Mesendoderm (in vitro differentiated cells): ENCODE measurements at regions not wholly inside any gene's neighbourhood (a gene's known extent, or its start where the extent isn't known, plus 50 kb on each side); places are given as distances from the start of the nearest gene placed in this dataset.
A peak's percentile ranks its signal among the peaks of the same experiment; 100 is the strongest.

Source experiments
- DNase-seq: peaks from one replicate; pipeline ENCODE4 v3.0.0; 2013
- H2AK5ac ChIP-seq: 2 replicates; pipeline ENCODE4 v1.6.1; 2013; ENCODE audit warnings: low read length, inconsistent platforms
- H2BK120ac ChIP-seq: 2 replicates; pipeline ENCODE4 v1.6.1; 2013; ENCODE audit warnings: low read depth, mild to moderate bottlenecking, low read length, moderate library complexity, mixed read lengths
- H2BK15ac ChIP-seq: replicated peaks from 2 replicates; pipeline ENCODE4 v1.6.1; 2013; ENCODE audit warnings: low read depth, mild to moderate bottlenecking, moderate library complexity
- H2BK5ac ChIP-seq: 2 replicates; pipeline ENCODE4 v1.6.1; 2013; ENCODE audit warnings: low read length, inconsistent platforms
- H3K18ac ChIP-seq: 2 replicates; pipeline ENCODE4 v1.6.1; 2013; ENCODE audit warnings: mild to moderate bottlenecking, low read length, mixed read lengths
- H3K23ac ChIP-seq: one replicate; pipeline ENCODE4 v1.6.1; 2013; ENCODE audit warnings: low read length
- H3K27ac ChIP-seq: 2 replicates; pipeline ENCODE4 v1.5.1; 2013; ENCODE audit warnings: low read depth, mild to moderate bottlenecking, inconsistent platforms, low read length, moderate library complexity
- H3K27me3 ChIP-seq: 2 replicates; pipeline ENCODE4 v1.6.1; 2013; ENCODE audit warnings: low read length, control low read depth, mild to moderate bottlenecking, inconsistent platforms; ENCODE audit not compliant: insufficient read depth, poor library complexity
- H3K36me3 ChIP-seq: 2 replicates; pipeline ENCODE4 v1.6.1; 2013; ENCODE audit warnings: low read length, inconsistent platforms; ENCODE audit not compliant: control insufficient read depth, insufficient read depth
- H3K4ac ChIP-seq: one replicate; pipeline ENCODE4 v1.6.1; 2013; ENCODE audit warnings: low read depth, mild to moderate bottlenecking, low read length, moderate library complexity
- H3K4me1 ChIP-seq: 2 replicates; pipeline ENCODE4 v1.6.1; 2013; ENCODE audit warnings: low read depth, low read length, inconsistent platforms; ENCODE audit not compliant: control insufficient read depth
- H3K4me2 ChIP-seq: 2 replicates; pipeline ENCODE4 v1.6.1; 2013; ENCODE audit warnings: low read length
- H3K4me3 ChIP-seq: 2 replicates; pipeline ENCODE4 v1.5.1; 2013; ENCODE audit warnings: mild to moderate bottlenecking, low read length
- H3K56ac ChIP-seq: one replicate; pipeline ENCODE4 v1.6.1; 2013; ENCODE audit warnings: low read length
- H3K79me1 ChIP-seq: 2 replicates; pipeline ENCODE4 v1.6.1; 2013; ENCODE audit warnings: low read length, inconsistent platforms
- H3K79me2 ChIP-seq: 2 replicates; pipeline ENCODE4 v1.6.1; 2013; ENCODE audit warnings: mild to moderate bottlenecking, low read length; ENCODE audit not compliant: control insufficient read depth, insufficient read depth
- H3K9ac ChIP-seq: 2 replicates; pipeline ENCODE4 v1.6.1; 2013; ENCODE audit warnings: low read length, inconsistent platforms
- H4K5ac ChIP-seq: one replicate; pipeline ENCODE4 v1.6.1; 2013; ENCODE audit warnings: low read length
- H4K8ac ChIP-seq: one replicate; pipeline ENCODE4 v1.6.1; 2013; ENCODE audit warnings: low read depth, mild to moderate bottlenecking, control low read depth, low read length, moderate library complexity
- WGBS: extraction: QIAGEN DNeasy Blood & Tissue Kit; methylation state at CpG from one replicate; pipeline ENCODE4 v1.1.7; 2013; ENCODE audit warnings: low lambda C conversion rate, missing lambda C conversion rate; ENCODE audit not compliant: insufficient coverage; ENCODE audit errors: extremely low coverage; 5-methylcytosine and 5-hydroxymethylcytosine counted together

DNA sequence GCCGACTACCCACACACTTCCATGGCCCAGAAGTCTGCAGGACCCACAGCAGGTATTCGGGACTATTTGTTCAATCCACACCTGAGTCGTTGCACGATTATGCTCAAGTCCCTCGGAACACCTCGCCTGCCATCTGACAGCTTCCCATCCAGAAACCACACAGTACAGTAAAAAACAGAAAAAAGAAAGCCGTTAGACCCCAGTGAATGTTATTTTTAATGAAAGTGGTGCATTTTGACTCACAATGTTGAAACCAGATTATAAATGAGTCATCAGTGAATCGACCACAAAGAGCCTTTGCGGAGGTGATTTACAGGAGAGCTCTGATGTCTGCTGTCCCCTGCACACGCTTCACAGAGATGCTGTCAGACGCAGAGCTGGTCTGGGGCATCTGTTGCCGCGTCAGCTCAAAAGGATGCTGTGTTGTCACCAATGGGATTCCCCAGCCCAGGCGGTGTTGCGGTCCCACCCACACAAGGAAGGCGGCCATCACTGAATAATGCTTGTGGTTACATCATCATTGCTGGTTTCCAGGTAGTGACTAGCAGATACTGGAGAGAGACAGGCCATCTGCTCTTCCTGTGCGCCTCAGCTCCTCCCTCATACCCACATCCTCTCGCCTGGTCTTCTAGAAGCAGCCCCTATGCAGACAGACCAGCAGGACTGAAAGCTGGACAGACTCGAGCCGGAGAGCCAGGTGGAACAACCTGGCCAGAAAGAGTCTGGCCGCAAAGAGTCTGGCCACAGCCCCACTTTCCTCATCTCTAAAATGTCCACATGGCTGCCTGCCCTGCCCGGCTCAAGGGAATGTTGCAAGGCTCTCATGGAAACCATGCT lies 116.8 kb downstream of the TOMM20 start:
- Histone ChIP-seq H3K9ac (no peak overlapping the region), H3K18ac (no peak overlapping the region), H2BK5ac (no peak overlapping the region), H4K8ac (no peak overlapping the region), H3K36me3 (no peaks in the 10 kb centered on the region), H2AK5ac (no peak overlapping the region), H3K23ac (no peak overlapping the region), H3K4me1 (no peaks in the 10 kb centered on the region), H3K79me2 (no peaks in the 10 kb centered on the region), H3K27ac (no peak overlapping the region), H3K27me3 (no peaks in the 10 kb centered on the region), H3K4me2 (no peak overlapping the region), H3K56ac (no peak overlapping the region), H3K4me3 (no peak overlapping the region), H4K5ac (no peak overlapping the region), H2BK15ac (no peak overlapping the region), H3K4ac (no peak overlapping the region), H2BK120ac (no peak overlapping the region), H3K79me1 (no peaks in the 10 kb centered on the region)
- no CpG with 5 or more reads among the region's 22 CpGs for WGBS
- DNase-seq = peak; percentile 48

DNA sequence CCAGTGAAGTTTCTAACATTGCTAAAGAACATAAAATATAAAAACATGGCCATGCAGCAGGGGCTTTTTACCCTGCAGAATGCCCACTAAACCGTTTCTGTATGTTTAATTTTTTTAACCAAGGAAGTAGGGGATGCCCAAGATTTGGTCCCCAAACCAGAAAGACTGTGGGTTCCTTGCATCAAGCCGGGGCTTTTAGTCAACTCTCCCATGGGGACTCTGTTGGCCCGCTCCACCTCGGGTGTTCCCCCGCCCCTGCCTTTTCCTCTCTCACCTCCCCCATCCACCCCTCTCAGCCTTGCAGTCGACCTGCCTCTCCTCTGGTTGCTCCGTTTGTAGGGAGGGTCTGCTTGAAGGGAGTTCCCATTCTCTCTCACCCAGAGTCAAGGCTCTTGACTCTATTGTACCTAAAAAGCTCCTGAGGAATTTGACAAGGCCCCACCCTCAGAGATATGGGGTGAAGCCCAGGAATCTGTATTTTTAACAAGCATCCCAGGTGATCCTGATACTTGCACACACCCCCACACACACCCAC lies 117.5 kb downstream of the TOMM20 start:
- Histone ChIP-seq H3K9ac (no peak overlapping the region), H3K79me2 (no peaks in the 10 kb centered on the region), H2BK120ac (no peak overlapping the region), H2BK5ac (no peak overlapping the region), H3K23ac (no peak overlapping the region), H3K27ac (no peak overlapping the region), H3K4me3 (no peak overlapping the region), H4K8ac (no peak overlapping the region), H3K4me1 (no peaks in the 10 kb centered on the region), H3K79me1 (no peaks in the 10 kb centered on the region), H3K27me3 (no peaks in the 10 kb centered on the region), H2AK5ac (no peak overlapping the region), H3K36me3 (no peaks in the 10 kb centered on the region), H4K5ac (no peak overlapping the region), H3K4ac (no peak overlapping the region), H3K56ac (no peak overlapping the region), H3K4me2 (no peak overlapping the region), H3K18ac (no peak overlapping the region), H2BK15ac (no peak overlapping the region)
- no peak for DNase-seq
- whole genome bisulfite sequencing = no CpG with 5 or more reads among the region's 7 CpGs

DNA sequence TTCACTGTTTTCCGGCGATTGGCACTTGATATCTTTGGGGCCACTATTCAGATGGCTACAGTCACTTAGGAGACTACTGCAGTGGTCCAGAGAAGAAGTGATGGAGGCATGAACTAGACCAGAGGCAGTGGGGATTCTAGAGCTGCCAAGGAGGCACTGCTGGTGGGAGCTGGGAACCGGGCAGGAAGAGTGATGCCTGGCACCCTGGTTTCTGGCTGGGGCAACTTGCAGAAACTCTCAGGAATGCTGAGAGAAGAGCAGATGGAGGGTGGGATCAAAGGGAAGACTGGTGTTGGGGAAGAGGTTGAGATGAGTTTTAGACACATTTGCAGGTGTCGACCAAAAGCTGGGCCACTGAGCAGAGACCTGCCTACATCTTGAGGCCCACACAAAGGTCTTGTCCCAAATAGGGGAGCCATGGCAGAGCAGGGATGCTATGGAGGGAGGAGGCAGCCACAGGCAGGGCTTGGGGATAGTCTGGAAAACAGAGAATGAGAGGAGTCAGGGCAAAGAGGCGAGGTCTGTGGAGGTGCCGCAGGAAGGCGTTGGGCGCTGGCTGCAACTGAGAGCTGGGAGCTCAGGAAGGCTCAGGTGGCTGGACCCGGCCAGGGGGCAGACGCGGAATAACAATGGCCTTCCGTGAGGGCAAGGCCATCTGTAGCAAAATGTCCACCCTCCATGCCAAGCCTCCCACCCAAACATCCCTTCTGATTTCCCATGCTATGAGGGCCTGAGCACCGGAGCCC lies 118.9 kb downstream of the TOMM20 start:
- Histone ChIP-seq H4K8ac (no peak overlapping the region), H3K36me3 (no peaks in the 10 kb centered on the region), H2BK5ac (no peak overlapping the region), H2BK15ac (no peak overlapping the region), H3K4me2 (no peak overlapping the region), H3K56ac (no peak overlapping the region), H3K79me1 (no peaks in the 10 kb centered on the region), H3K9ac (no peak overlapping the region), H3K4me1 (no peaks in the 10 kb centered on the region), H3K27ac (no peak overlapping the region), H2BK120ac (no peak overlapping the region), H3K23ac (no peak overlapping the region), H2AK5ac (no peak overlapping the region), H3K27me3 (no peaks in the 10 kb centered on the region), H4K5ac (no peak overlapping the region), H3K79me2 (no peaks in the 10 kb centered on the region), H3K4me3 (no peak overlapping the region), H3K4ac (no peak overlapping the region), H3K18ac (no peak overlapping the region)
- no peak for DNase-seq
- no CpG with 5 or more reads among the region's 13 CpGs for WGBS

- WGBS = no CpG with 5 or more reads among the region's 7 CpGs
- H3K36me3 ChIP-seq = no peaks in the 10 kb centered on the region
These were observed 119.6 kb downstream of the TOMM20 start for GRCh38 chr1:235009074-235009473.

GRCh38 chr1:235008239-235008638 lies 120.4 kb downstream of the TOMM20 start:
- Histone ChIP-seq H3K4me1 (no peaks in the 10 kb centered on the region), H2BK5ac (no peak overlapping the region), H3K4me2 (no peak overlapping the region), H3K23ac (no peak overlapping the region), H3K18ac (no peak overlapping the region), H4K8ac (no peak overlapping the region), H3K79me2 (no peaks in the 10 kb centered on the region), H3K79me1 (no peaks in the 10 kb centered on the region), H3K27ac (no peak overlapping the region), H4K5ac (no peak overlapping the region), H3K36me3 (no peaks in the 10 kb centered on the region), H2BK15ac (no peak overlapping the region), H3K9ac (no peak overlapping the region), H3K4ac (no peak overlapping the region), H3K27me3 (no peaks in the 10 kb centered on the region), H3K56ac (no peak overlapping the region), H2AK5ac (no peak overlapping the region), H3K4me3 (no peak overlapping the region), H2BK120ac (no peak overlapping the region)
- no peak for DNase-seq

More at GRCh38 chr1:235009074-235009473, 119.6 kb downstream of the TOMM20 start:
- Histone ChIP-seq H3K4me3 (no peak overlapping the region), H3K4me1 (no peaks in the 10 kb centered on the region), H2BK15ac (no peak overlapping the region), H4K8ac (no peak overlapping the region), H3K4ac (no peak overlapping the region), H3K79me1 (no peaks in the 10 kb centered on the region), H2AK5ac (no peak overlapping the region), H2BK5ac (no peak overlapping the region), H3K4me2 (no peak overlapping the region), H4K5ac (no peak overlapping the region), H3K23ac (no peak overlapping the region), H2BK120ac (no peak overlapping the region), H3K27me3 (no peaks in the 10 kb centered on the region), H3K79me2 (no peaks in the 10 kb centered on the region), H3K18ac (no peak overlapping the region), H3K27ac (no peak overlapping the region), H3K9ac (no peak overlapping the region), H3K56ac (no peak overlapping the region)
- no peak for DNase-seq
